Effector memory CD4-positive, alpha-beta T cell (primary cell): ENCODE measurements at regions not wholly inside any gene's neighbourhood (a gene's known extent, or its start where the extent isn't known, plus 50 kb on each side); places are given as distances from the start of the nearest gene placed in this dataset.
"Not testable (repeated sequence)": the region's sequence is repeated elsewhere in the genome, so short reads cannot be mapped to it uniquely, and the experiment has no call there.

ENCODE experiments used
- DNase-seq, 3 donors: peaks; one replicate each; pipeline ENCODE4 v3.0.0-alpha.2; 2020
- H3K27ac ChIP-seq: 2 replicates; pipeline ENCODE4 v1.7.0; 2013; ENCODE audit warnings: mild to moderate bottlenecking, low read length, moderate library complexity; ENCODE audit not compliant: insufficient read depth, poor library complexity, severe bottlenecking
- H3K27me3 ChIP-seq: replicated peaks from 2 replicates; pipeline ENCODE4 v1.7.0; 2013; ENCODE audit warnings: mild to moderate bottlenecking, low read length; ENCODE audit not compliant: insufficient read depth, control insufficient read depth, poor library complexity, severe bottlenecking
- H3K36me3 ChIP-seq: 2 replicates; pipeline ENCODE4 v1.7.0; 2013; ENCODE audit warnings: mild to moderate bottlenecking, low read length, moderate library complexity; ENCODE audit not compliant: control insufficient read depth, insufficient read depth
- H3K4me1 ChIP-seq: 2 replicates; pipeline ENCODE4 v1.7.0; 2013; ENCODE audit warnings: low read length, mild to moderate bottlenecking; ENCODE audit not compliant: control insufficient read depth, insufficient read depth, poor library complexity, severe bottlenecking
- H3K4me3 ChIP-seq: 2 replicates; pipeline ENCODE4 v1.7.0; 2013; ENCODE audit warnings: low read length, low read depth, mild to moderate bottlenecking; ENCODE audit not compliant: insufficient read depth, poor library complexity, severe bottlenecking
- H3K9me3 ChIP-seq: 2 replicates; pipeline ENCODE4 v1.7.0; 2013; ENCODE audit warnings: mild to moderate bottlenecking, low read length, moderate library complexity; ENCODE audit not compliant: control insufficient read depth

- Histone ChIP-seq H3K4me3 (no peak overlapping the region), H3K9me3 (no peaks in the 10 kb centered on the region), H3K4me1 (no peaks in the 10 kb centered on the region), H3K27me3 (no peaks in the 10 kb centered on the region), H3K36me3 (no peaks in the 10 kb centered on the region), H3K27ac (no peak overlapping the region)
- no peak for DNase-seq
These were observed 609.1 kb downstream of the LMO7 start for GRCh38 chr13:76245211-76245610.

- H3K9me3 ChIP-seq, H3K36me3 ChIP-seq, H3K27ac ChIP-seq, H3K27me3 ChIP-seq, DNase-seq, H3K4me1 ChIP-seq, H3K4me3 ChIP-seq: not testable (repeated sequence)
These were observed 607.0 kb downstream of the LMO7 start for GRCh38 chr13:76243120-76243519.

- no peak overlapping the region for H3K4me3 ChIP-seq
- DNase-seq, result no peak
These were observed 603.0 kb downstream of the LMO7 start for GRCh38 chr13:76239031-76239680.

GRCh38 chr13:76231522-76232167 is 595.5 kb downstream of the LMO7 start:
- no peak overlapping the region for H3K4me3 ChIP-seq
- no peak for DNase-seq
- no peaks in the 10 kb centered on the region for H3K27me3 ChIP-seq
- H3K9me3 ChIP-seq, result no peaks in the 10 kb centered on the region
- H3K4me1 ChIP-seq, result no peaks in the 10 kb centered on the region
- H3K27ac ChIP-seq, result no peak overlapping the region
- H3K36me3 ChIP-seq, result no peaks in the 10 kb centered on the region

More at GRCh38 chr13:76239031-76239680, 603.0 kb downstream of the LMO7 start:
- no peaks in the 10 kb centered on the region for H3K36me3 ChIP-seq
- no peaks in the 10 kb centered on the region for H3K9me3 ChIP-seq
- H3K27ac ChIP-seq, result no peak overlapping the region
- H3K27me3 ChIP-seq, result no peaks in the 10 kb centered on the region
- no peaks in the 10 kb centered on the region for H3K4me1 ChIP-seq

GRCh38 chr13:76229281-76229680 is 593.2 kb downstream of the LMO7 start:
- Histone ChIP-seq H3K27me3 (no peaks in the 10 kb centered on the region), H3K27ac (no peak overlapping the region), H3K36me3 (no peaks in the 10 kb centered on the region), H3K9me3 (no peaks in the 10 kb centered on the region), H3K4me1 (no peaks in the 10 kb centered on the region), H3K4me3 (no peak overlapping the region)
- DNase-seq, result no peak

GRCh38 chr13:76226941-76227340 is 590.8 kb downstream of the LMO7 start:
- Histone ChIP-seq H3K36me3 (no peaks in the 10 kb centered on the region), H3K4me1 (no peaks in the 10 kb centered on the region), H3K27ac (no peak overlapping the region), H3K9me3 (no peaks in the 10 kb centered on the region), H3K4me3 (no peak overlapping the region), H3K27me3 (no peaks in the 10 kb centered on the region)
- no peak for DNase-seq

GRCh38 chr13:76225815-76226489 is 589.8 kb downstream of the LMO7 start:
- no peak overlapping the region for H3K27ac ChIP-seq
- H3K36me3 ChIP-seq, result no peaks in the 10 kb centered on the region
- H3K4me3 ChIP-seq, result no peak overlapping the region
- DNase-seq, result no peak
- H3K9me3 ChIP-seq, result no peaks in the 10 kb centered on the region
- H3K4me1 ChIP-seq, result no peaks in the 10 kb centered on the region
- no peaks in the 10 kb centered on the region for H3K27me3 ChIP-seq

- no peaks in the 10 kb centered on the region for H3K4me1 ChIP-seq
- no peaks in the 10 kb centered on the region for H3K36me3 ChIP-seq
- H3K27me3 ChIP-seq, result no peaks in the 10 kb centered on the region
- DNase-seq, result no peak
- H3K4me3 ChIP-seq, result no peak overlapping the region
- H3K27ac ChIP-seq, result no peak overlapping the region
- no peaks in the 10 kb centered on the region for H3K9me3 ChIP-seq
These were observed 587.9 kb downstream of the LMO7 start for GRCh38 chr13:76223999-76224398.

GRCh38 chr13:76223565-76223964 is 587.4 kb downstream of the LMO7 start:
- Histone ChIP-seq H3K9me3 (no peaks in the 10 kb centered on the region), H3K27me3 (no peaks in the 10 kb centered on the region), H3K36me3 (no peaks in the 10 kb centered on the region), H3K4me3 (no peak overlapping the region), H3K4me1 (no peaks in the 10 kb centered on the region), H3K27ac (no peak overlapping the region)
- no peak for DNase-seq

GRCh38 chr13:76222511-76222910 is 586.4 kb downstream of the LMO7 start:
- Histone ChIP-seq H3K36me3 (no peaks in the 10 kb centered on the region), H3K9me3 (no peaks in the 10 kb centered on the region)

More at GRCh38 chr13:76222511-76222910, 586.4 kb downstream of the LMO7 start:
- no peaks in the 10 kb centered on the region for H3K4me1 ChIP-seq
- H3K27ac ChIP-seq, result no peak overlapping the region
- DNase-seq, result no peak
- H3K27me3 ChIP-seq, result no peaks in the 10 kb centered on the region
- no peak overlapping the region for H3K4me3 ChIP-seq
